Vagina (tissue), 2 donors: ENCODE measurements at regions not wholly inside any gene's neighbourhood (a gene's known extent, or its start where the extent isn't known, plus 50 kb on each side); places are given as distances from the start of the nearest gene placed in this dataset.

Experiments
- DNase-seq, 2 donors: peaks; one replicate each; pipeline ENCODE4 v3.0.0-alpha.2; 2017; ENCODE audit errors: extremely low spot score in 2 of 2
- H3K27ac ChIP-seq: fragments of 200-600 bp; sonication (generic); one replicate; pipeline ENCODE4 v1.5.1; 2019
- H3K27me3 ChIP-seq: fragments of 200-600 bp; sonication (generic); one replicate; pipeline ENCODE4 v1.5.1; 2019
- H3K36me3 ChIP-seq, 2 donors: fragments of 200-600 bp; sonication (generic); one replicate each; pipeline ENCODE4 v1.5.1; 2017 to 2019
- H3K4me1 ChIP-seq: fragments of 200-600 bp; sonication (generic); one replicate; pipeline ENCODE4 v1.5.1; 2019
- H3K4me3 ChIP-seq, 2 donors: fragments of 200-600 bp; sonication (generic); 1 replicate in 1 of 2; 2 replicates in 1 of 2; pipeline ENCODE4 v1.5.1; 2016 to 2019
- H3K9me3 ChIP-seq: fragments of 200-600 bp; sonication (generic); one replicate; pipeline ENCODE4 v1.5.1; 2019
- POLR2A ChIP-seq, 2 donors: fragments of 450-650 bp; IDR thresholded peaks; one replicate each; pipeline ENCODE4 v1.6.1; 2017; ENCODE audit warnings: antibody characterized with exemption in 2 of 2, mild to moderate bottlenecking in 2 of 2, moderate library complexity in 2 of 2
- POLR2AphosphoS5 ChIP-seq, 2 donors: sonication (generic); formaldehyde crosslinking; IDR thresholded peaks; one replicate each; pipeline ENCODE4 v1.9.0; 2017; ENCODE audit warnings: antibody characterized with exemption in 2 of 2, mild to moderate bottlenecking in 2 of 2, low read depth in 1 of 2; ENCODE audit not compliant: insufficient read depth in 1 of 2
- intact Hi-C: fragments of 100-400 bp; cut with DNase I; formaldehyde crosslinking; loops from one replicate; pipeline ENCODE4 v1.15.1; 2023
- TF ChIP-seq, protein P1 (sequence below), 3 experiments: fragments of 450-650 bp in 2 of 3; fragments of 200-600 bp in 1 of 3; sonication (generic) in 1 of 3; IDR thresholded peaks; one replicate each; pipeline ENCODE4 v1.5.1; 2017 to 2019; ENCODE audit warnings: antibody characterized with exemption in 3 of 3, mild to moderate bottlenecking in 2 of 3, moderate library complexity in 2 of 3

DNA sequence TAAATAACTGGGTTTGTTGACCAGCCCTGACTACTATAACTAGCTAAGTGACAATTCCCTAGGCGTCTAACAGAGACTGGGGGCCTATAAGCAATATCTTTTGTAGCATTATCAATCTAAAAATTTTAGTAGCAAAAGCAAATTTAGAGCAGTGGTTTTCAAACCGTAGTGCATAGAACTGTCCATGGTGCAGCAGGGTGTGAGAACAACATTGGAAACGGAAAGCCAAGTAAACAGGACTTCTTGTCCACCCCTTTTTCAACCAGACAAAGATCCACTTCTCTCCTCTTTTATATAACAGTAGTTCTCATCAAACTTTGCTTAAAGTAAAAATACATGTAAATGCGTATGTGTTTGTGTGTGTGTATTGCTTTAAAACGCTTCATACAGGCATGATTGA is 1099.1 kb upstream of the ATXN8OS start:
- no peaks in the 10 kb centered on the region for H3K27me3 ChIP-seq
- H3K4me3 ChIP-seq, result no peak overlapping the region
- H3K9me3 ChIP-seq, result no peaks in the 10 kb centered on the region
- DNase-seq, result no peak
- H3K36me3 ChIP-seq, result no peaks in the 10 kb centered on the region
- H3K27ac ChIP-seq, result no peak overlapping the region
- H3K4me1 ChIP-seq, result no peaks in the 10 kb centered on the region
- intact Hi-C loops, result no loop called here
- TF ChIP-seq, protein P1, sequence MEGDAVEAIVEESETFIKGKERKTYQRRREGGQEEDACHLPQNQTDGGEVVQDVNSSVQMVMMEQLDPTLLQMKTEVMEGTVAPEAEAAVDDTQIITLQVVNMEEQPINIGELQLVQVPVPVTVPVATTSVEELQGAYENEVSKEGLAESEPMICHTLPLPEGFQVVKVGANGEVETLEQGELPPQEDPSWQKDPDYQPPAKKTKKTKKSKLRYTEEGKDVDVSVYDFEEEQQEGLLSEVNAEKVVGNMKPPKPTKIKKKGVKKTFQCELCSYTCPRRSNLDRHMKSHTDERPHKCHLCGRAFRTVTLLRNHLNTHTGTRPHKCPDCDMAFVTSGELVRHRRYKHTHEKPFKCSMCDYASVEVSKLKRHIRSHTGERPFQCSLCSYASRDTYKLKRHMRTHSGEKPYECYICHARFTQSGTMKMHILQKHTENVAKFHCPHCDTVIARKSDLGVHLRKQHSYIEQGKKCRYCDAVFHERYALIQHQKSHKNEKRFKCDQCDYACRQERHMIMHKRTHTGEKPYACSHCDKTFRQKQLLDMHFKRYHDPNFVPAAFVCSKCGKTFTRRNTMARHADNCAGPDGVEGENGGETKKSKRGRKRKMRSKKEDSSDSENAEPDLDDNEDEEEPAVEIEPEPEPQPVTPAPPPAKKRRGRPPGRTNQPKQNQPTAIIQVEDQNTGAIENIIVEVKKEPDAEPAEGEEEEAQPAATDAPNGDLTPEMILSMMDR (IDR thresholded peaks at IDR 0.05), result no peak
- no peak for TF ChIP-seq POLR2AphosphoS5 (IDR thresholded peaks at IDR 0.05; ENCODE audit: insufficient read depth in 1 of 2, low read depth in 1 of 2)
- TF ChIP-seq POLR2A (IDR thresholded peaks at IDR 0.05), result no peak

DNA sequence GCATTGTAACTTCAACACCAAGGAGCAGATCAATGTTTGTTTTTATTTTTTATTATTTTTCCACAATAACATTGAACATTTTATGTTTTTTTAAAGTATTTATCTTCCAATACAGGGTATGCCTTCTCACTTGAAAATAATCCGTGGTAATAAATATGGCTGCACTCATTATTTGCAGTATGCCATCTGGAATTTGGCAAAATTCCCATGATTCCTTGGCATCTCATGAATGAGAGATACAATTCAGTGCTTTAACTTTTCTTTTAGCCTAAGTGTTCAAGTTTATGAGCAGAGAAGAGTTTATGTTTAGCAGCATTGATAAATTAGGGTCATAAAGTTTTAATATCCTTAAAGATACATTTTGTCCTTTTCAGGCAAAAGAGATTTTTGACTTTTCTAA is 1109.6 kb upstream of the ATXN8OS start:
- no peaks in the 10 kb centered on the region for H3K4me1 ChIP-seq
- no peaks in the 10 kb centered on the region for H3K27me3 ChIP-seq
- intact Hi-C loops, result no loop called here
- no peak for DNase-seq
- no peak overlapping the region for H3K27ac ChIP-seq
- H3K4me3 ChIP-seq, result no peak overlapping the region
- H3K36me3 ChIP-seq, result no peaks in the 10 kb centered on the region
- no peak for TF ChIP-seq POLR2AphosphoS5 (IDR thresholded peaks at IDR 0.05; ENCODE audit: insufficient read depth in 1 of 2, low read depth in 1 of 2)
- TF ChIP-seq, protein P1 (IDR thresholded peaks at IDR 0.05), result no peak
- TF ChIP-seq POLR2A (IDR thresholded peaks at IDR 0.05), result no peak
- H3K9me3 ChIP-seq, result no peaks in the 10 kb centered on the region

DNA sequence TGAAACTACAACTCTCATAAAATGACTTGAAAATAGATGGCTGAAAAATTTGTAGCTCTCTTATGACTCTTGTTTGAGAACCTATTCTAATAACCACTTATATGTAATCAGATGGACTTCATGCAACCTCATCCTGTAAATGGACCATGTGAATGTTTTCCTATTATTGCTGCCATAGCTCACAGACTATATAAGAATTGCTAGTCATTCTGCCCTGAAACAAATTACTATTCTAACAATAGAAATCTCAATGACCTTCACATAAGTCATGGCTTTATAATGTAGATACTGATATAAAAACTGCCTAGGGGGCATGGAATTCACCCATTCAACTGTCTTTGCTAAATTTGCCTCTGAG is 1111.0 kb upstream of the ATXN8OS start:
- intact Hi-C loops, result no loop called here
- Histone ChIP-seq H3K9me3 (no peaks in the 10 kb centered on the region), H3K4me1 (no peaks in the 10 kb centered on the region), H3K4me3 (no peak overlapping the region), H3K36me3 (no peaks in the 10 kb centered on the region), H3K27ac (no peak overlapping the region), H3K27me3 (no peaks in the 10 kb centered on the region)
- DNase-seq, result no peak
- no peak for TF ChIP-seq POLR2A (IDR thresholded peaks at IDR 0.05)
- no peak for TF ChIP-seq POLR2AphosphoS5 (IDR thresholded peaks at IDR 0.05; ENCODE audit: insufficient read depth in 1 of 2, low read depth in 1 of 2)
- TF ChIP-seq, protein P1 (IDR thresholded peaks at IDR 0.05), result no peak

DNA sequence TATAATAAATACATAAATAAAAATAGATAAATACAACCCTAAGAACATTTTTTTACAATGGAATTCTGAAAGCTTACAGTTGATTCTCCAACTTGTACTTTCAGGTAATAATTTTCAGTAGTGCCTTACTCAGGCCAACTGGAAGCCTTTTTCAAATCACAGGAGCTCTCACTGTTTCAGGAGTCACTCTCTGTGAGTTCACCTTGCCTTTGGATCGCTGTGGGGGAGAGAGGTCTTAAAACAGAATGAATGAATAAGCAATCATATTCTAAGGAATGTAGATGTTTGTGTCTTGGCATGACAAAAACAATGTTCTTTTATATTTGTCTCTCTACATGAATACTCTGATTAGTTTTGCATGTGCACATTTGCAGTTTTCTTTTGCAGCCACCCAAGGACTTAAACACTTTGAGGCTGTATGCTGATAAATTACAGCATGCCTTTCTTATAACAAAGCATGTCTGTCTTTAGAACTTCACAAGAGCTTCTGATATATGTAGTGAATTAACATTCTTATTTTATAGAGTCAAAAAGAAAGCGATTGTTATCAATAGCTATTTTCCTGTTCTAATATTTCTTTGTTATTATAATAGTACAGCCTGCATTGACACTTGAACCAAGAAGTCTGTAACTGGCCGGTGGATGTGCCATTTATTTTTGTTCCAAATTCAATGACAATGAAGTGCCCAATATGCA is 1111.5 kb upstream of the ATXN8OS start:
- Histone ChIP-seq H3K36me3 (no peaks in the 10 kb centered on the region), H3K27me3 (no peaks in the 10 kb centered on the region), H3K4me1 (no peaks in the 10 kb centered on the region), H3K4me3 (no peak overlapping the region), H3K27ac (no peak overlapping the region), H3K9me3 (no peaks in the 10 kb centered on the region)
- no peak for TF ChIP-seq POLR2A (IDR thresholded peaks at IDR 0.05)
- TF ChIP-seq, protein P1 (IDR thresholded peaks at IDR 0.05), result no peak
- no peak for TF ChIP-seq POLR2AphosphoS5 (IDR thresholded peaks at IDR 0.05; ENCODE audit: insufficient read depth in 1 of 2, low read depth in 1 of 2)
- intact Hi-C loops, result no loop called here
- DNase-seq, result no peak

GRCh38 chr13:68993154-68993553 is 1114.5 kb upstream of the ATXN8OS start:
- Histone ChIP-seq H3K27ac (no peak overlapping the region), H3K4me3 (no peak overlapping the region), H3K36me3 (no peaks in the 10 kb centered on the region), H3K27me3 (no peaks in the 10 kb centered on the region), H3K9me3 (no peaks in the 10 kb centered on the region), H3K4me1 (no peaks in the 10 kb centered on the region)
- intact Hi-C loops, result no loop called here
- TF ChIP-seq POLR2A (IDR thresholded peaks at IDR 0.05), result no peak
- no peak for TF ChIP-seq POLR2AphosphoS5 (IDR thresholded peaks at IDR 0.05; ENCODE audit: insufficient read depth in 1 of 2, low read depth in 1 of 2)
- TF ChIP-seq, protein P1 (IDR thresholded peaks at IDR 0.05), result no peak
- no peak for DNase-seq
